Keratinocyte (primary cell): ENCODE measurements at regions not wholly inside any gene's neighbourhood (a gene's known extent, or its start where the extent isn't known, plus 50 kb on each side); places are given as distances from the start of the nearest gene placed in this dataset.

Source experiments
- DNase-seq: peaks from one replicate; pipeline ENCODE4 v3.0.0-alpha.2; 2011; ENCODE audit warnings: low read depth, missing footprints, low spot score
- FAIRE-seq: peaks from 2 replicates; lab custom pipeline; 2011; peaks lifted over from hg19 to GRCh38; lab: Jason Lieb, UNC
- H2AFZ ChIP-seq: 2 replicates; pipeline ENCODE4 v1.6.0; 2012; ENCODE audit warnings: low read length, control low read depth, inconsistent platforms; ENCODE audit not compliant: control insufficient read depth
- H3K27ac ChIP-seq: 2 replicates; pipeline ENCODE4 v1.5.1; 2011; ENCODE audit warnings: low read length; ENCODE audit not compliant: control insufficient read depth, insufficient read depth
- H3K27me3 ChIP-seq: 3 replicates; pipeline ENCODE4 v1.6.0; 2011; ENCODE audit warnings: low read length; ENCODE audit not compliant: control insufficient read depth, insufficient read depth; ENCODE audit errors: extremely low read depth
- H3K36me3 ChIP-seq, 2 experiments: 2 replicates in 1 of 2; 3 replicates in 1 of 2; pipeline ENCODE4 v1.5.1; 2011; ENCODE audit warnings: low read length in 2 of 2, mild to moderate bottlenecking in 1 of 2; ENCODE audit not compliant: control insufficient read depth in 2 of 2, insufficient read depth in 2 of 2; ENCODE audit errors: extremely low read depth in 1 of 2
- H3K4me1 ChIP-seq: 3 replicates; pipeline ENCODE4 v1.5.1; 2011; ENCODE audit warnings: low read length; ENCODE audit not compliant: control insufficient read depth, insufficient read depth; ENCODE audit errors: extremely low read depth
- H3K4me2 ChIP-seq: 3 replicates; pipeline ENCODE4 v1.6.0; 2011; ENCODE audit warnings: low read depth, low read length; ENCODE audit not compliant: control insufficient read depth, insufficient read depth; ENCODE audit errors: extremely low read depth
- H3K4me3 ChIP-seq, 3 experiments: fragments of 200-600 bp in 1 of 3; sonication (generic) in 1 of 3; 2 replicates in 2 of 3; 3 replicates in 1 of 3; pipeline ENCODE4 v1.5.1; 2011 to 2016; ENCODE audit warnings: low read length in 3 of 3, mild to moderate bottlenecking in 3 of 3, control low read depth in 2 of 3, inconsistent platforms in 1 of 3, low read depth in 1 of 3, mixed read lengths in 1 of 3, mixed run types in 1 of 3, moderate library complexity in 1 of 3; ENCODE audit not compliant: control insufficient read depth in 2 of 3, insufficient read depth in 2 of 3; ENCODE audit errors: extremely low read depth in 1 of 3
- H3K79me2 ChIP-seq: 2 replicates; pipeline ENCODE4 v1.6.0; 2012; ENCODE audit warnings: low read length; ENCODE audit not compliant: control insufficient read depth, insufficient read depth
- H3K9ac ChIP-seq: 3 replicates; pipeline ENCODE4 v1.6.0; 2011; ENCODE audit warnings: low read length; ENCODE audit not compliant: control insufficient read depth, insufficient read depth; ENCODE audit errors: extremely low read depth
- H3K9me1 ChIP-seq: 3 replicates; pipeline ENCODE4 v1.6.0; 2011; ENCODE audit warnings: low read length; ENCODE audit not compliant: control insufficient read depth, insufficient read depth; ENCODE audit errors: extremely low read depth
- H3K9me3 ChIP-seq: 2 replicates; pipeline ENCODE4 v1.5.1; 2012; ENCODE audit warnings: low read depth, low read length; ENCODE audit not compliant: control insufficient read depth
- H4K20me1 ChIP-seq: 3 replicates; pipeline ENCODE4 v1.6.0; 2011; ENCODE audit warnings: low read length; ENCODE audit not compliant: control insufficient read depth, insufficient read depth; ENCODE audit errors: extremely low read depth
- EZH2 ChIP-seq: IDR thresholded peaks from one replicate; pipeline ENCODE4 v1.6.1; 2012; ENCODE audit warnings: inconsistent platforms, mild to moderate bottlenecking, low read length, moderate library complexity
- dilution Hi-C: fragments of 300-500 bp; cut with MboI; formaldehyde crosslinking; loops from one replicate; pipeline ENCODE4 v1.7.0; 2020; ENCODE audit warnings: low sequenced_read_pairs; ENCODE audit not compliant: extremely low pct_ligation_motif_present
- TF ChIP-seq, protein P1 (sequence below), 3 experiments: IDR thresholded peaks in 1 of 3; conservative IDR thresholded peaks in 1 of 3; optimal IDR thresholded peaks in 1 of 3; 2 replicates in 2 of 3; 3 replicates in 1 of 3; pipeline versions ENCODE3 to v1.5.1; 2011; ENCODE audit warnings: low read length in 3 of 3, mild to moderate bottlenecking in 3 of 3, moderate library complexity in 2 of 3, control low read depth in 1 of 3, inconsistent platforms in 1 of 3; ENCODE audit not compliant: insufficient read depth in 2 of 3; ENCODE audit errors: extremely low read depth in 1 of 3

DNA sequence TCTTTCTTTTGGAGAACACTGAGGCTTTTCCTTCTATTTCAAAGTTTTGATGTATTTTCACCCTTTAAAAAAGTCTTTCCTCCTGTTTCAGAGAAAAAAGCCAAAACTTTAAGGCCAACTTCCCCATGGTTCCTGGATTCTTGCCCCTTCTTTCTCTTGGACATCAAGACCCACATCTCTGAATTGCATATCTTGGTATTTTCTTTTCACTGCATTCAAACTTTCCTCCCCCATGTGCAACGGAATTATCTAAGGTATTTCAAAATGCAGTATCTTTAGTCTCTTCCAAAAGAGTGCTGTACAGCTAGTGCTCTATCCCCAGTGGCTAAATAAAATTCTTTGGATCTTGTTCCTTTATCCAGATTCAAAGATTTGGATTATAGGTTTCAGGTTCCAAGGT lies 81.1 kb upstream of the TSPAN2 start:
- no peak for DNase-seq
- no peak for TF ChIP-seq EZH2
- TF ChIP-seq, protein P1, sequence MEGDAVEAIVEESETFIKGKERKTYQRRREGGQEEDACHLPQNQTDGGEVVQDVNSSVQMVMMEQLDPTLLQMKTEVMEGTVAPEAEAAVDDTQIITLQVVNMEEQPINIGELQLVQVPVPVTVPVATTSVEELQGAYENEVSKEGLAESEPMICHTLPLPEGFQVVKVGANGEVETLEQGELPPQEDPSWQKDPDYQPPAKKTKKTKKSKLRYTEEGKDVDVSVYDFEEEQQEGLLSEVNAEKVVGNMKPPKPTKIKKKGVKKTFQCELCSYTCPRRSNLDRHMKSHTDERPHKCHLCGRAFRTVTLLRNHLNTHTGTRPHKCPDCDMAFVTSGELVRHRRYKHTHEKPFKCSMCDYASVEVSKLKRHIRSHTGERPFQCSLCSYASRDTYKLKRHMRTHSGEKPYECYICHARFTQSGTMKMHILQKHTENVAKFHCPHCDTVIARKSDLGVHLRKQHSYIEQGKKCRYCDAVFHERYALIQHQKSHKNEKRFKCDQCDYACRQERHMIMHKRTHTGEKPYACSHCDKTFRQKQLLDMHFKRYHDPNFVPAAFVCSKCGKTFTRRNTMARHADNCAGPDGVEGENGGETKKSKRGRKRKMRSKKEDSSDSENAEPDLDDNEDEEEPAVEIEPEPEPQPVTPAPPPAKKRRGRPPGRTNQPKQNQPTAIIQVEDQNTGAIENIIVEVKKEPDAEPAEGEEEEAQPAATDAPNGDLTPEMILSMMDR (optimal IDR thresholded peaks at IDR 0.05 in 1 of 3, IDR thresholded peaks at IDR 0.05 in 1 of 3, conservative IDR thresholded peaks at IDR 0.05 in 1 of 3; ENCODE audit: extremely low read depth in 1 of 3, insufficient read depth in 2 of 3, low read length in 3 of 3), result no peak
- Histone ChIP-seq H3K4me3 (no peak overlapping the region), H3K36me3 (no peaks in the 10 kb centered on the region), H3K27ac (no peak overlapping the region), H3K9me3 (peaks cover 2% of the 10 kb centered on the region), H4K20me1 (no peaks in the 10 kb centered on the region), H3K27me3 (no peaks in the 10 kb centered on the region), H3K79me2 (no peaks in the 10 kb centered on the region), H3K9ac (no peak overlapping the region), H2AFZ (no peak overlapping the region), H3K9me1 (no peaks in the 10 kb centered on the region), H3K4me2 (no peak overlapping the region), H3K4me1 (peaks cover 36% of the 10 kb centered on the region)
- dilution Hi-C loops, result no loop called here
- no peak for FAIRE-seq

GRCh38 chr1:115168026-115168425 lies 78.7 kb upstream of the TSPAN2 start:
- Histone ChIP-seq H3K79me2 (no peaks in the 10 kb centered on the region), H3K9me3 (no peaks in the 10 kb centered on the region), H2AFZ (no peak overlapping the region), H3K4me1 (peaks cover 36% of the 10 kb centered on the region), H3K4me3 (peak overlapping the region in 2 of 3 experiments; percentile 57 to 69), H4K20me1 (no peaks in the 10 kb centered on the region), H3K27me3 (no peaks in the 10 kb centered on the region), H3K9ac (no peak overlapping the region), H3K9me1 (no peaks in the 10 kb centered on the region), H3K4me2 (peak overlapping the region; percentile 96), H3K27ac (peak overlapping the region; percentile 96), H3K36me3 (no peaks in the 10 kb centered on the region)
- TF ChIP-seq EZH2, result no peak
- TF ChIP-seq, protein P1 (optimal IDR thresholded peaks at IDR 0.05 in 1 of 3, IDR thresholded peaks at IDR 0.05 in 1 of 3, conservative IDR thresholded peaks at IDR 0.05 in 1 of 3; ENCODE audit: extremely low read depth in 1 of 3, insufficient read depth in 2 of 3, low read length in 3 of 3), result no peak
- DNase-seq, result no peak
- dilution Hi-C loops, result no loop called here
- FAIRE-seq, result peak; percentile 94
